Endothelial cell of umbilical vein (primary cell): ENCODE measurements at regions not wholly inside any gene's neighbourhood (a gene's known extent, or its start where the extent isn't known, plus 50 kb on each side); places are given as distances from the start of the nearest gene placed in this dataset.

Experiments used
- BruUV-seq: library from RNA; stranded (reverse); fragments of 400-500 nt; replicated peaks from 2 replicates; lab custom pipeline; 2021; lab: Mats Ljungman, UMichigan
- CTCF ChIA-PET: fragments of 300-600, 350-600 bp; sonication (Branson Sonifier 250); formaldehyde crosslinking; loops from one replicate; lab custom pipeline; 2021; ENCODE audit warnings: antibody characterized with exemption, inconsistent platforms; lab: Charles Lee
- POLR2A ChIA-PET: fragments of 300-600, 350-600 bp; sonication (Branson Sonifier 250); formaldehyde crosslinking; loops from one replicate; lab custom pipeline; 2021; ENCODE audit warnings: antibody characterized with exemption, inconsistent platforms; lab: Charles Lee
- DNase-seq: peaks from one replicate; pipeline ENCODE4 v3.0.0-alpha.2; 2011; ENCODE audit warnings: low read depth, low spot score
- FAIRE-seq: peaks from 2 replicates; lab custom pipeline; 2011; peaks lifted over from hg19 to GRCh38; lab: Jason Lieb, UNC
- H2AFZ ChIP-seq: 2 replicates; pipeline ENCODE4 v1.6.0; 2012; ENCODE audit warnings: low read depth, low read length, control low read depth, inconsistent platforms
- H3K27ac ChIP-seq: 2 replicates; pipeline ENCODE4 v1.5.1; 2011; ENCODE audit warnings: low read depth, mild to moderate bottlenecking, control low read depth, low read length, moderate library complexity; ENCODE audit not compliant: insufficient read depth
- H3K27me3 ChIP-seq, 2 experiments: 2 replicates each; pipeline versions ENCODE4 v1.6.0 to v1.6.1; 2011; ENCODE audit warnings: low read length in 2 of 2, mixed read lengths in 1 of 2; ENCODE audit not compliant: control insufficient read depth in 2 of 2, insufficient read depth in 2 of 2
- H3K36me3 ChIP-seq, 2 experiments: 2 replicates in 1 of 2; 3 replicates in 1 of 2; pipeline ENCODE4 v1.5.1; 2011; ENCODE audit warnings: low read length in 2 of 2, mild to moderate bottlenecking in 1 of 2, moderate library complexity in 1 of 2; ENCODE audit not compliant: control insufficient read depth in 2 of 2, insufficient read depth in 2 of 2; ENCODE audit errors: extremely low read depth in 1 of 2
- H3K4me1 ChIP-seq: 3 replicates; pipeline ENCODE4 v1.5.1; 2011; ENCODE audit warnings: mild to moderate bottlenecking, low read length; ENCODE audit not compliant: control insufficient read depth, insufficient read depth; ENCODE audit errors: extremely low read depth
- H3K4me2 ChIP-seq: 2 replicates; pipeline ENCODE4 v1.6.1; 2011; ENCODE audit warnings: low read length, control low read depth, mixed read lengths; ENCODE audit not compliant: insufficient read depth
- H3K4me3 ChIP-seq, 3 experiments: fragments of 200-600 bp in 1 of 3; sonication (generic), shearing (Covaris generic) in 1 of 3; replicated peaks in 1 of 3; 2 replicates each; pipeline ENCODE4 v1.5.1; 2011 to 2016; ENCODE audit warnings: control low read depth in 3 of 3, low read length in 3 of 3, mild to moderate bottlenecking in 2 of 3, inconsistent platforms in 1 of 3, low read depth in 1 of 3, moderate library complexity in 1 of 3; ENCODE audit not compliant: insufficient read depth in 1 of 3
- H3K79me2 ChIP-seq: 2 replicates; pipeline ENCODE4 v1.6.0; 2012; ENCODE audit warnings: low read length, inconsistent platforms; ENCODE audit not compliant: control insufficient read depth, insufficient read depth
- H3K9ac ChIP-seq: replicated peaks from 2 replicates; pipeline ENCODE3; 2011; ENCODE audit warnings: low read length, control low read depth; ENCODE audit not compliant: insufficient read depth; ENCODE audit errors: extremely low read depth
- H3K9me1 ChIP-seq: replicated peaks from 3 replicates; pipeline ENCODE4 v1.6.0; 2011; ENCODE audit warnings: mild to moderate bottlenecking, low read length; ENCODE audit not compliant: control insufficient read depth, insufficient read depth; ENCODE audit errors: extremely low read depth
- H3K9me3 ChIP-seq: replicated peaks from 2 replicates; pipeline ENCODE4 v1.5.1; 2012; ENCODE audit warnings: low read length, inconsistent platforms; ENCODE audit not compliant: control insufficient read depth, insufficient read depth
- H4K20me1 ChIP-seq: replicated peaks from 2 replicates; pipeline ENCODE3; 2011; ENCODE audit warnings: mild to moderate bottlenecking, low read length; ENCODE audit not compliant: control insufficient read depth, insufficient read depth; ENCODE audit errors: extremely low read depth
- CTCF ChIP-seq, 2 donors: IDR thresholded peaks; 1 replicate in 1 of 2; 2 replicates in 1 of 2; pipeline ENCODE4 v1.5.1; 2011; ENCODE audit warnings: low read length in 2 of 2, mild to moderate bottlenecking in 2 of 2, moderate library complexity in 2 of 2, control low read depth in 1 of 2, inconsistent platforms in 1 of 2, low read depth in 1 of 2; ENCODE audit not compliant: insufficient read depth in 1 of 2; ENCODE audit errors: extremely low read depth in 1 of 2
- EZH2 ChIP-seq: IDR thresholded peaks from 2 replicates; pipeline ENCODE4 v1.6.1; 2012; ENCODE audit warnings: borderline replicate concordance, low read depth, mild to moderate bottlenecking, moderate library complexity, low read length, inconsistent platforms; ENCODE audit not compliant: severe bottlenecking
- JUN ChIP-seq: IDR thresholded peaks from 2 replicates; pipeline ENCODE4 v1.6.1; 2011; ENCODE audit warnings: borderline replicate concordance, low read depth; ENCODE audit not compliant: insufficient read length, insufficient read depth
- MAX ChIP-seq: IDR thresholded peaks from 2 replicates; pipeline ENCODE4 v1.6.1; 2011; ENCODE audit not compliant: insufficient read depth, insufficient read length
- POLR2A ChIP-seq: IDR thresholded peaks from 2 replicates; pipeline ENCODE4 v1.6.1; 2012; ENCODE audit warnings: low read depth, mild to moderate bottlenecking, control low read depth, low read length
- dilution Hi-C: fragments of 300-500 bp; cut with MboI; formaldehyde crosslinking; loops from one replicate; pipeline ENCODE4 v1.15.0; 2019; ENCODE audit warnings: low sequenced_read_pairs; ENCODE audit not compliant: extremely low pct_ligation_motif_present
- intact Hi-C: fragments of 100-400 bp; cut with micrococcal nuclease; formaldehyde crosslinking; loops from one replicate; pipeline ENCODE4 v1.10.0; 2022

GRCh38 chr10:130329792-130330191 lies 193.6 kb downstream of the GLRX3 start:
- no TSS peak for BruUV-seq

GRCh38 chr10:130333185-130333584 lies 197.0 kb downstream of the GLRX3 start:
- DNase-seq: no peak
- Histone ChIP-seq H3K4me3 (no peak overlapping the region), H4K20me1 (no peaks in the 10 kb centered on the region), H3K9me3 (peaks cover under 1% of the 10 kb centered on the region), H3K9ac (no peak overlapping the region), H3K4me2 (no peak overlapping the region), H3K9me1 (no peaks in the 10 kb centered on the region), H2AFZ (no peak overlapping the region), H3K36me3 (no peaks in the 10 kb centered on the region), H3K79me2 (no peaks in the 10 kb centered on the region), H3K27me3 (no peaks in the 10 kb centered on the region), H3K4me1 (no peaks in the 10 kb centered on the region), H3K27ac (no peak overlapping the region)
- BruUV-seq: no TSS peak
- CTCF ChIA-PET: no interaction called here
- dilution Hi-C loops (no loop called here), intact Hi-C loops (no loop called here)
- TF ChIP-seq EZH2: no peak
- no peak for TF ChIP-seq CTCF (IDR thresholded peaks at IDR 0.05; ENCODE audit: extremely low read depth in 1 of 2, insufficient read depth in 1 of 2, low read depth in 1 of 2, low read length in 2 of 2)
- no peak for FAIRE-seq
- POLR2A ChIA-PET: no interaction called here

More at GRCh38 chr10:130329792-130330191, 193.6 kb downstream of the GLRX3 start:
- H4K20me1 ChIP-seq: no peaks in the 10 kb centered on the region
- POLR2A ChIA-PET: no interaction called here
- intact Hi-C loops: no loop called here
- H3K79me2 ChIP-seq: no peaks in the 10 kb centered on the region
- no peak for DNase-seq
- dilution Hi-C loops: no loop called here
- no peak overlapping the region for H2AFZ ChIP-seq
- H3K4me3 ChIP-seq: no peak overlapping the region
- peaks cover 4% of the 10 kb centered on the region for H3K9me3 ChIP-seq
- no peak overlapping the region for H3K9ac ChIP-seq
- no peak overlapping the region for H3K4me2 ChIP-seq
- no peak for TF ChIP-seq JUN
- TF ChIP-seq MAX: no peak
- TF ChIP-seq POLR2A: no peak
- H3K27me3 ChIP-seq: no peaks in the 10 kb centered on the region
- no peaks in the 10 kb centered on the region for H3K36me3 ChIP-seq
- FAIRE-seq: no peak
- H3K4me1 ChIP-seq: no peaks in the 10 kb centered on the region
- H3K27ac ChIP-seq: no peak overlapping the region
- H3K9me1 ChIP-seq: no peaks in the 10 kb centered on the region
- CTCF ChIA-PET: no interaction called here
